GM12878 (cell line): ENCODE measurements at regions not wholly inside any gene's neighbourhood (a gene's known extent, or its start where the extent isn't known, plus 50 kb on each side); places are given as distances from the start of the nearest gene placed in this dataset.

ENCODE experiments used
- ATAC-seq: fragments of 200-7000 bp; cut with Tn5 transposase; 3 replicates; pipeline ENCODE4 v1.9.1; 2020; ENCODE audit warnings: mild to moderate bottlenecking, moderate library complexity
- BruUV-seq: library from RNA; stranded (reverse); fragments of 400-500 nt; replicated peaks from 2 replicates; lab custom pipeline; 2021; lab: Mats Ljungman, UMichigan
- CTCF ChIA-PET: fragments of 300-600 bp; sonication (Branson Sonifier 250); formaldehyde crosslinking; extraction: SDS; loops from one replicate; lab custom pipeline; 2021; ENCODE audit warnings: inconsistent platforms; lab: Yijun Ruan, JAX
- POLR2A ChIA-PET: fragments of 350-600 bp; formaldehyde crosslinking; extraction: SDS; loops from one replicate; lab custom pipeline; 2021; ENCODE audit warnings: inconsistent platforms; lab: Charles Lee
- RAD21 ChIA-PET: fragments of 300-600 bp; sonication (Branson Sonifier 250); formaldehyde crosslinking; loops from one replicate; lab custom pipeline; 2023; ENCODE audit warnings: antibody characterized with exemption; ENCODE audit not compliant: unreplicated experiment; lab: Charles Lee
- SMC1A ChIA-PET: fragments of 300-600 bp; sonication (Branson Sonifier 250); formaldehyde crosslinking; loops from one replicate; lab custom pipeline; 2023; ENCODE audit not compliant: unreplicated experiment, uncharacterized antibody; lab: Charles Lee
- DNase-seq: peaks from one replicate; pipeline ENCODE4 v3.0.0-alpha.2; 2011; ENCODE audit warnings: low read depth, low spot score
- FAIRE-seq: peaks from 3 replicates; lab custom pipeline; 2011; peaks lifted over from hg19 to GRCh38; lab: Jason Lieb, UNC
- H2AFZ ChIP-seq: 2 replicates; pipeline ENCODE4 v1.6.0; 2011; ENCODE audit warnings: low read depth, low read length, control low read depth; ENCODE audit not compliant: control insufficient read depth
- H3K27ac ChIP-seq: 2 replicates; pipeline ENCODE4 v1.5.1; 2011; ENCODE audit warnings: control low read depth; ENCODE audit not compliant: control insufficient read depth, insufficient read depth
- H3K27me3 ChIP-seq, 2 experiments: replicated peaks in 1 of 2; 2 replicates each; pipeline versions ENCODE4 v1.6.0 to v1.6.1; 2011; ENCODE audit warnings: low read length in 1 of 2; ENCODE audit not compliant: control insufficient read depth in 2 of 2, insufficient read depth in 2 of 2
- H3K36me3 ChIP-seq, 2 experiments: 2 replicates each; pipeline ENCODE4 v1.5.1; 2011; ENCODE audit warnings: low read length in 1 of 2; ENCODE audit not compliant: control insufficient read depth in 2 of 2, insufficient read depth in 2 of 2
- H3K4me1 ChIP-seq: 2 replicates; pipeline ENCODE4 v1.6.1; 2011; ENCODE audit warnings: mild to moderate bottlenecking, low read length, moderate library complexity, mixed read lengths; ENCODE audit not compliant: control insufficient read depth, insufficient read depth
- H3K4me2 ChIP-seq: 2 replicates; pipeline ENCODE4 v1.6.0; 2011; ENCODE audit warnings: control low read depth; ENCODE audit not compliant: control insufficient read depth, insufficient read depth
- H3K4me3 ChIP-seq: fragments of 200-600 bp; sonication (generic); 2 replicates; pipeline ENCODE4 v1.5.1; 2016
- H3K79me2 ChIP-seq: 2 replicates; pipeline ENCODE4 v1.6.0; 2011; ENCODE audit warnings: low read length; ENCODE audit not compliant: control insufficient read depth, insufficient read depth
- H3K9ac ChIP-seq: 2 replicates; pipeline ENCODE4 v1.8.0; 2011; ENCODE audit warnings: low read length, control low read depth, mixed read lengths; ENCODE audit not compliant: control insufficient read depth, insufficient read depth
- H3K9me3 ChIP-seq: replicated peaks from 3 replicates; pipeline ENCODE4 v1.5.1; 2011; ENCODE audit warnings: mild to moderate bottlenecking, low read length; ENCODE audit not compliant: control insufficient read depth, insufficient read depth
- H4K20me1 ChIP-seq: 2 replicates; pipeline ENCODE4 v1.6.0; 2011; ENCODE audit not compliant: control insufficient read depth, insufficient read depth
- BCL11A ChIP-seq: IDR thresholded peaks from 2 replicates; pipeline ENCODE4 v1.6.1; 2011; ENCODE audit warnings: low read depth, low read length
- CTCF ChIP-seq, 3 experiments: IDR thresholded peaks in 2 of 3; conservative IDR thresholded peaks in 1 of 3; 2 replicates each; pipeline ENCODE4 v1.5.1; 2011; ENCODE audit warnings: low read depth in 3 of 3, low read length in 3 of 3, mild to moderate bottlenecking in 3 of 3, control low read depth in 2 of 3, moderate library complexity in 2 of 3, inconsistent platforms in 1 of 3, mixed read lengths in 1 of 3; ENCODE audit not compliant: control insufficient read depth in 2 of 3, insufficient read depth in 1 of 3; ENCODE audit errors: extremely low read depth in 1 of 3
- MYC ChIP-seq: IDR thresholded peaks from 2 replicates; pipeline ENCODE4 v1.6.1; 2011; ENCODE audit warnings: mild to moderate bottlenecking, low read length, moderate library complexity, inconsistent platforms; ENCODE audit not compliant: insufficient read depth, insufficient replicate concordance, insufficient read length, severe bottlenecking
- POU2F2 ChIP-seq: IDR thresholded peaks from 3 replicates; pipeline ENCODE4 v1.6.1; 2011; ENCODE audit warnings: low read depth, mild to moderate bottlenecking, low read length, borderline replicate concordance
- RAD21 ChIP-seq: IDR thresholded peaks from 2 replicates; pipeline ENCODE4 v1.6.1; 2011; ENCODE audit warnings: mild to moderate bottlenecking, low read depth, low read length, moderate library complexity; ENCODE audit not compliant: insufficient read depth
- SMARCA5 ChIP-seq: fragments of 450-650 bp; IDR thresholded peaks from 2 replicates; pipeline ENCODE4 v1.6.1; 2017; ENCODE audit warnings: mild to moderate bottlenecking
- TBL1XR1 ChIP-seq: IDR thresholded peaks from 2 replicates; pipeline ENCODE4 v1.6.1; 2012; ENCODE audit warnings: low read depth, low read length, improper control_type of control experiment
- TCF12 ChIP-seq: IDR thresholded peaks from 2 replicates; pipeline ENCODE4 v1.6.1; 2011; ENCODE audit warnings: low read depth, mild to moderate bottlenecking, low read length
- TCF7 ChIP-seq: IDR thresholded peaks from 2 replicates; pipeline ENCODE4 v1.6.1; 2014; ENCODE audit warnings: antibody characterized with exemption, borderline replicate concordance
- ZBTB4 ChIP-seq: fragments of 450-650 bp; formaldehyde crosslinking; IDR thresholded peaks from 2 replicates; pipeline ENCODE4 v1.4.0; 2022; ENCODE audit warnings: mild to moderate bottlenecking, moderate library complexity
- ZNF592 ChIP-seq: fragments of 450-650 bp; IDR thresholded peaks from 2 replicates; pipeline ENCODE4 v1.6.1; 2017; ENCODE audit warnings: mild to moderate bottlenecking, moderate library complexity
- WGBS: methylation state at CpG from one replicate; pipeline ENCODE4 v1.1.6; 2016; ENCODE audit warnings: low lambda C conversion rate; ENCODE audit not compliant: insufficient replicate concordance, insufficient coverage; ENCODE audit errors: missing lambda C conversion rate; 5-methylcytosine and 5-hydroxymethylcytosine counted together
- in situ Hi-C: fragments of 300-500 bp; cut with MboI; formaldehyde crosslinking; loops from 9 replicates; pipeline ENCODE4 v1.14.3; 2018; ENCODE audit warnings: mixed read lengths
- intact Hi-C: fragments of 100-400 bp; cut with micrococcal nuclease; formaldehyde crosslinking; loops from one replicate; pipeline ENCODE4 v1.14.2; 2022; ENCODE audit not compliant: unreplicated experiment

- TF ChIP-seq RAD21 (no peak), TBL1XR1 (no peak), ZBTB4 (no peak), TCF12 (no peak), POU2F2 (no peak), TCF7 (no peak)
Observed at GRCh38 chr10:106173838-106174237, 990.7 kb downstream of the SORCS1 start (continued).

GRCh38 chr10:106169241-106169640 is 995.3 kb downstream of the SORCS1 start:
- Histone ChIP-seq H3K9ac (no peak overlapping the region), H4K20me1 (no peaks in the 10 kb centered on the region), H3K36me3 (no peaks in the 10 kb centered on the region), H3K4me2 (no peak overlapping the region), H3K79me2 (no peaks in the 10 kb centered on the region), H3K4me1 (no peaks in the 10 kb centered on the region), H3K4me3 (no peak overlapping the region), H2AFZ (no peak overlapping the region), H3K27me3 (no peaks in the 10 kb centered on the region), H3K9me3 (no peaks in the 10 kb centered on the region), H3K27ac (no peak overlapping the region)
- ChIA-PET SMC1A (no interaction called here), RAD21 (no interaction called here), POLR2A (no interaction called here), CTCF (no interaction called here)
- BruUV-seq = no TSS peak
- intact Hi-C loops = no loop called here
- in situ Hi-C loops = no loop called here
- ATAC-seq = no peak
- WGBS = 8% methylated on average over 7 of the region's 7 CpGs
- no peak for FAIRE-seq
- no peak for DNase-seq
- no peak for TF ChIP-seq RAD21
- no peak for TF ChIP-seq ZNF592
- TF ChIP-seq CTCF (IDR thresholded peaks at IDR 0.05 in 2 of 3, conservative IDR thresholded peaks at IDR 0.05 in 1 of 3; ENCODE audit: control insufficient read depth in 2 of 3, extremely low read depth in 1 of 3, insufficient read depth in 1 of 3, low read depth in 3 of 3, low read length in 3 of 3) = no peak
- no peak for TF ChIP-seq SMARCA5
- TF ChIP-seq MYC = no peak
- TF ChIP-seq BCL11A = no peak
